ENCODE measurements at regions not wholly inside any gene's neighbourhood (a gene's known extent, or its start where the extent isn't known, plus 50 kb on each side); places are given as distances from the start of the nearest gene placed in this dataset.

GRCh38 chr20:57991211-57991881 is 237.1 kb downstream of the ANKRD60 start (continued):
- TF ChIP-seq RFX5 (IDR thresholded peaks at IDR 0.05; ENCODE audit: borderline replicate concordance, low read depth, low read length) (no peak), BCL11A (IDR thresholded peaks at IDR 0.05; ENCODE audit: low read depth in 2 of 2, low read length in 2 of 2) (no peak)

All from H1 (cell line).